ENCODE measurements at regions not wholly inside any gene's neighbourhood (a gene's known extent, or its start where the extent isn't known, plus 50 kb on each side); places are given as distances from the start of the nearest gene placed in this dataset.

GRCh38 chr16:86342161-86342834, 168.0 kb upstream of the FOXF1 start:
- TF ChIP-seq POLR2A (IDR thresholded peaks at IDR 0.05) (no peak), CTCF (IDR thresholded peaks at IDR 0.05) (no peak)
